Hepatocyte (in vitro differentiated cells): ENCODE measurements at regions not wholly inside any gene's neighbourhood (a gene's known extent, or its start where the extent isn't known, plus 50 kb on each side); places are given as distances from the start of the nearest gene placed in this dataset.

Experiments used
- DNase-seq: peaks from one replicate; pipeline ENCODE4 v3.0.0-alpha.2; 2016; ENCODE audit warnings: low spot score
- H2AFZ ChIP-seq: fragments of 200-600 bp; sonication (generic); 2 replicates; pipeline ENCODE4 v1.6.0; 2016; ENCODE audit warnings: antibody characterized with exemption, mild to moderate bottlenecking
- H3K27ac ChIP-seq: fragments of 200-600 bp; sonication (generic); 2 replicates; pipeline ENCODE4 v1.5.1; 2016; ENCODE audit warnings: mild to moderate bottlenecking
- H3K27me3 ChIP-seq: fragments of 200-600 bp; sonication (generic); 2 replicates; pipeline ENCODE4 v1.6.1; 2016
- H3K36me3 ChIP-seq: fragments of 200-600 bp; sonication (generic); replicated peaks from 2 replicates; pipeline ENCODE4 v1.5.1; 2016; ENCODE audit warnings: low read depth; ENCODE audit not compliant: insufficient read depth
- H3K4me1 ChIP-seq: fragments of 200-600 bp; sonication (generic); 2 replicates; pipeline ENCODE4 v1.5.1; 2016; ENCODE audit warnings: mild to moderate bottlenecking, moderate library complexity; ENCODE audit not compliant: insufficient read depth
- H3K4me2 ChIP-seq: fragments of 200-600 bp; sonication (generic); 2 replicates; pipeline ENCODE4 v1.6.0; 2016
- H3K4me3 ChIP-seq: fragments of 200-600 bp; sonication (generic); 2 replicates; pipeline ENCODE4 v1.5.1; 2016; ENCODE audit warnings: mild to moderate bottlenecking
- H3K79me2 ChIP-seq: fragments of 200-600 bp; sonication (generic); 2 replicates; pipeline ENCODE4 v1.6.0; 2017; ENCODE audit warnings: mild to moderate bottlenecking
- H3K9me2 ChIP-seq: fragments of 200-600 bp; sonication (generic); replicated peaks from 2 replicates; pipeline ENCODE4 v1.6.0; 2017; ENCODE audit warnings: mild to moderate bottlenecking; ENCODE audit not compliant: insufficient read depth
- H3K9me3 ChIP-seq: fragments of 200-600 bp; sonication (generic); 2 replicates; pipeline ENCODE4 v1.5.1; 2016; ENCODE audit warnings: low read depth, mild to moderate bottlenecking
- H4K20me1 ChIP-seq: fragments of 200-600 bp; sonication (generic); 2 replicates; pipeline ENCODE4 v1.6.0; 2016; ENCODE audit warnings: mild to moderate bottlenecking; ENCODE audit not compliant: insufficient read depth, poor library complexity, severe bottlenecking
- CTCF ChIP-seq: fragments of 200-600 bp; sonication (generic); IDR thresholded peaks from 2 replicates; pipeline ENCODE4 v1.5.1; 2016; ENCODE audit warnings: antibody characterized with exemption, mild to moderate bottlenecking; ENCODE audit not compliant: poor library complexity
- EZH2 ChIP-seq: fragments of 200-600 bp; sonication (generic); IDR thresholded peaks from 2 replicates; pipeline ENCODE4 v1.6.1; 2016; ENCODE audit warnings: antibody characterized with exemption, mild to moderate bottlenecking, borderline replicate concordance
- EZH2phosphoT487 ChIP-seq: fragments of 200-600 bp; sonication (generic); IDR thresholded peaks from one replicate; pipeline ENCODE4 v1.6.1; 2018; ENCODE audit warnings: antibody characterized with exemption, mild to moderate bottlenecking, low read depth, moderate library complexity; ENCODE audit not compliant: unreplicated experiment, severe bottlenecking
- WGBS: methylation state at CpG from one replicate; pipeline ENCODE4 v1.1.6; 2016; ENCODE audit warnings: low lambda C conversion rate; ENCODE audit errors: missing lambda C conversion rate; 5-methylcytosine and 5-hydroxymethylcytosine counted together

DNA sequence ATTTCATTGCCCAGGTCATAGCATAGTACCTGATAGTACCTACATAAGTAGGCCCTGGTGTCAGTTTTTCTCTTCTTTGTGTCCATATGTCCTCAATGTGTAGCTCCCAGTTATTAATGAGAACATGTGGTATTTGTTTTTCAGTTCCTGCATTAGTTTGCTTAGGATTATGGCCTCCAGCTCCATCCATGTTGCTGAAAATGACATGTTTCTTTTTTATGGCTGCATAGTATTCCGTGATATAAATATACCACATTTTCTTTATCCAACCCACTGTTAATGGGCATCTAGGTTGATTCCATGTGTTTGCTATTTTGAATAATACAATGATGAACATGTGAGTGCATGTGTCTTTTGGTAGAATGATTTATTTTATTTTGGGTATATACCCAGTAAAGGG lies 641.6 kb downstream of the RFPL4B start:
- Histone ChIP-seq H4K20me1 (no peaks in the 10 kb centered on the region), H3K36me3 (no peaks in the 10 kb centered on the region), H3K27ac (no peak overlapping the region)

DNA sequence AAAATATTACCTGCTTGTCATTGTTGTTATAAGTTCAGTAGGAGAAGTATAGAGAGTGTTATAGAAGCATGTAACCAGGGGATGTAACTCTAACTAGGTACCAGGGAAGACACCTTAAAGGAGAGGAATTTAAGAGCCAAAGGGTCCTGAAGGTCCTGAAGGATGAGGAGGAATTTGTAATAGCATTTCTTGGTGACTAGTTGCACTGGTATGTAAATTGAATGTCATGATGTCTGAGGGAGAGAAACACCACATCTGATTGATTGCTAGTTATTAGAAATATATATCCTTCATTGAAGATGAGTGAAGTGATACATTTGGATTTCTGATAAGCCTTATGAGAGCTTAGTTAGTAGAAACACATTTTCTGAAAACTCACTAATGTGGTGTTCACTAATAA lies 643.8 kb downstream of the RFPL4B start:
- Histone ChIP-seq H3K27ac (no peak overlapping the region), H3K36me3 (no peaks in the 10 kb centered on the region), H2AFZ (no peak overlapping the region), H3K79me2 (no peaks in the 10 kb centered on the region), H4K20me1 (no peaks in the 10 kb centered on the region), H3K4me1 (no peaks in the 10 kb centered on the region), H3K27me3 (no peaks in the 10 kb centered on the region), H3K4me2 (no peak overlapping the region), H3K9me3 (no peaks in the 10 kb centered on the region), H3K4me3 (no peak overlapping the region), H3K9me2 (no peaks in the 10 kb centered on the region)
- no peak for TF ChIP-seq EZH2phosphoT487
- TF ChIP-seq CTCF, result no peak
- no peak for TF ChIP-seq EZH2
- no peak for DNase-seq

More for the DNA sequence above, 641.6 kb downstream of the RFPL4B start:
- DNase-seq, result no peak
- Histone ChIP-seq H3K9me2 (no peaks in the 10 kb centered on the region), H3K9me3 (no peaks in the 10 kb centered on the region), H3K27me3 (no peaks in the 10 kb centered on the region), H3K4me2 (no peak overlapping the region), H3K79me2 (no peaks in the 10 kb centered on the region), H2AFZ (no peak overlapping the region), H3K4me3 (no peak overlapping the region), H3K4me1 (no peaks in the 10 kb centered on the region)
- WGBS, result 100% methylated on average over 1 of the region's 1 CpG
- TF ChIP-seq EZH2, result no peak
- no peak for TF ChIP-seq CTCF
- TF ChIP-seq EZH2phosphoT487, result no peak

- no peak for DNase-seq
- Histone ChIP-seq H3K27me3 (no peaks in the 10 kb centered on the region), H3K4me1 (no peaks in the 10 kb centered on the region), H3K4me3 (no peak overlapping the region), H3K36me3 (no peaks in the 10 kb centered on the region), H4K20me1 (no peaks in the 10 kb centered on the region), H3K27ac (no peak overlapping the region), H3K9me3 (no peaks in the 10 kb centered on the region), H2AFZ (no peak overlapping the region), H3K79me2 (no peaks in the 10 kb centered on the region), H3K4me2 (no peak overlapping the region), H3K9me2 (no peaks in the 10 kb centered on the region)
- 99% methylated on average over 4 of the region's 4 CpGs for WGBS
- no peak for TF ChIP-seq CTCF
- TF ChIP-seq EZH2, result no peak
- TF ChIP-seq EZH2phosphoT487, result no peak
Measured at GRCh38 chr6:112991912-112992311, 644.8 kb downstream of the RFPL4B start.

GRCh38 chr6:112997421-112998085 lies 650.4 kb downstream of the RFPL4B start:
- no peak for DNase-seq
- 68% methylated on average over 3 of the region's 3 CpGs for WGBS
- TF ChIP-seq CTCF (no peak), EZH2 (no peak), EZH2phosphoT487 (no peak)

More at GRCh38 chr6:112997421-112998085, 650.4 kb downstream of the RFPL4B start:
- Histone ChIP-seq H3K9me2 (no peaks in the 10 kb centered on the region), H3K4me2 (no peak overlapping the region), H4K20me1 (no peaks in the 10 kb centered on the region), H3K27me3 (no peaks in the 10 kb centered on the region), H2AFZ (no peak overlapping the region), H3K9me3 (no peaks in the 10 kb centered on the region), H3K79me2 (no peaks in the 10 kb centered on the region), H3K4me1 (no peaks in the 10 kb centered on the region), H3K27ac (no peak overlapping the region), H3K36me3 (no peaks in the 10 kb centered on the region), H3K4me3 (no peak overlapping the region)
